LNCaP clone FGC (cell line): ENCODE measurements at regions not wholly inside any gene's neighbourhood (a gene's known extent, or its start where the extent isn't known, plus 50 kb on each side); places are given as distances from the start of the nearest gene placed in this dataset.

Source experiments
- DNase-seq: peaks from one replicate; pipeline ENCODE4 v3.0.0-alpha.2; 2011; ENCODE audit warnings: low read depth
- H3K4me3 ChIP-seq: 2 replicates; pipeline ENCODE4 v1.5.1; 2011; ENCODE audit warnings: mild to moderate bottlenecking, low read depth, low read length, control low read depth
- CTCF ChIP-seq: IDR thresholded peaks from 2 replicates; pipeline ENCODE4 v1.5.1; 2012; ENCODE audit warnings: mild to moderate bottlenecking; ENCODE audit not compliant: control insufficient read depth, insufficient read depth; ENCODE audit errors: extremely low read depth

- no peak for TF ChIP-seq CTCF
- peak; percentile 91 for DNase-seq
- H3K4me3 ChIP-seq, result no peak overlapping the region
Observed at GRCh38 chr1:59071289-59071688, 225.6 kb upstream of the FGGY start.

DNA sequence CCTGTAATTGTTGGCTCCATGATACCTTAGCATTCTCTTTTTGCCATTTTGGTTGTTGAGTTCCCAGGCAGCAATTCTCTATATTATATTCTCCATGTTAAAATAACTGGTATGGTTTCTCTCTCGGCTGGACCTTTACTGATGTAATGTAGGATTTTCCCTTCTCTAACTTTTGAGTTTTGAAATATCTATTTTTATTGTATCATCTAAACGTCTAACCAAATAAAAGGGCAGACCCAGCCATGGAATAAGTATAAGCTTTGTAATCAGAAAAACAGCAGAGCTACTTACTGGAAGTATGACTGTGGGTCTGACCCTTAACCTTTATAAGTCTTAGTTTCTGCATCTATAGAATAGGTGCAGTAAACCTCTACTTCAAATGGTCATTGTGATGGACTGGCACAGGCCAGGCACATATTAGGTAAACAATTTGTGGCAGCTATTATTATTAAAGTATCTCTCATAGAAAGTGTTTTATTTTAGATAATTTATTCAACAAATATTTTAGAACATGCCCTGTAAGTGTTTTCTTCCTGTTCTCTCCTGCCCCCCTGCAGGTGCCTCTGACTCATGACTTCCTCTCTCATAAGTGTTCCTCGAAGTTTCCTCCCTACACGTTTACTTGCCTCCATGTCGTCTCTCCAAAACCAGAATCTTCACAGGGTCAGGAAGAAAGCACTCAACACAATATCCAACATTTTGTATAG is 224.9 kb upstream of the FGGY start:
- H3K4me3 ChIP-seq, result no peak overlapping the region
- no peak for DNase-seq
- no peak for TF ChIP-seq CTCF

GRCh38 chr1:59072583-59072947 is 224.3 kb upstream of the FGGY start:
- H3K4me3 ChIP-seq, result no peak overlapping the region
- TF ChIP-seq CTCF, result no peak
- no peak for DNase-seq

- H3K4me3 ChIP-seq, result no peak overlapping the region
- TF ChIP-seq CTCF, result no peak
Observed at GRCh38 chr1:59074598-59074997, 222.3 kb upstream of the FGGY start.

DNA sequence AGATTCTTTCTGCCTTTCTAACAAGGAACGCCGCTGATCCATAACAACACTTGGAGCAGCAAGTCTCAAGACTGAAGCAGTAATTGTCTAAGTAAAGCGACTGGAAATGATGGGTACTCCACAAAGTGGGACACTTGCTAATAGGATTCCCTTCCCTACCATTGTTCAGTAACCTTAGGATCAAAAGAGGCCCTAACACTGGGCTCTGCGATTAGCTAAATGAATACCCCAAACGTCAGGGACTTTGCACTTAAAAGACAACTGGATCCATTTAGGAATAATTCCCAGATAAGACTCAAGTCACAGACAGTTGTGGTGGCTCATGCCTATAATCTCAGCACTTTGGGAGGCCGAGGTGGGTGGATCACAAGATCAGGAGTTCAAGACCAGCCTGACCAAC is 221.9 kb upstream of the FGGY start:
- no peak for DNase-seq
- TF ChIP-seq CTCF, result no peak
- no peak overlapping the region for H3K4me3 ChIP-seq

More at GRCh38 chr1:59074598-59074997, 222.3 kb upstream of the FGGY start:
- no peak for DNase-seq

GRCh38 chr1:59076612-59077011 is 220.3 kb upstream of the FGGY start:
- peak; percentile 20; the same call in 1 of the 2 replicates for TF ChIP-seq CTCF
- no peak overlapping the region for H3K4me3 ChIP-seq
- DNase-seq, result no peak

DNA sequence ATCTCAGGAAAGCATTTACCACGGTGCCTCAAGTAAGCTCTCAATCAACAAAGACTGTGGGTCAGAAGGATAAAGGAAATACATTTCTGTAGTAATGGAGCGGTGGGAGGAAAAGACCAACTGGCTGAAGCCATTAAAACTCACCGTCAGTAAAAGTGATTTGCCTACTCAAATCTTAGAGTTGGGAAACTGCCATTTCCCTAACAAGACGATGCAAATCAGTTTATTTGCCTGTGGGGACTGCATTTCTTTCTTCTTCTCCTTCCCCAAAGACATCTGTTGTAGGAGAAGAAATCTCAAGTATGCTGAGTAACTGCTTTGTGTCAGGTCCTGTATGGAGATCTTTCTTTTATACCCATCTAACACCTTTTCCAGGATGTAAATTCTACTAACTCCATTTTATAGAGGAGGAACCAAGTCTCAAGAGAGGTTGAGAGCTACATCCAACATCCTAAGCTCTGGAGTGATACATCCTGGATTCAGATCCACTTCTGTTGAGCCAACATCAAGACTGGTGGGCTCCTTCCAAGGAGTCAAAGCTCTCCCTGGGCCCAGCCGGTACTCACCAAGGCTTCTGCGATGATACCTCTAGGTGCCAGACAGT is 219.3 kb upstream of the FGGY start:
- DNase-seq, result no peak
- H3K4me3 ChIP-seq, result no peak overlapping the region
- no peak for TF ChIP-seq CTCF
